HCT116 (cell line): ENCODE measurements at regions not wholly inside any gene's neighbourhood (a gene's known extent, or its start where the extent isn't known, plus 50 kb on each side); places are given as distances from the start of the nearest gene placed in this dataset.

ENCODE experiments used
- ATAC-seq: fragments of 200-7000 bp; cut with Tn5 transposase; 2 replicates; pipeline ENCODE4 v1.9.1; 2020; ENCODE audit warnings: mild to moderate bottlenecking, moderate library complexity
- BruUV-seq: library from RNA; stranded (reverse); fragments of 400-500 nt; replicated peaks from 2 replicates; lab custom pipeline; 2021; lab: Mats Ljungman, UMichigan
- CTCF ChIA-PET: fragments of 300-600 bp; sonication (Branson Sonifier 250); formaldehyde crosslinking; loops from one replicate; lab custom pipeline; 2021; ENCODE audit warnings: antibody characterized with exemption; lab: Charles Lee
- POLR2A ChIA-PET: fragments of 300-600, 350-600 bp; sonication (Branson Sonifier 250); formaldehyde crosslinking; loops from one replicate; lab custom pipeline; 2021; ENCODE audit warnings: antibody characterized with exemption; lab: Charles Lee
- RAD21 ChIA-PET, 2 experiments: fragments of 300-600 bp; sonication (Branson Sonifier 250); formaldehyde crosslinking; loops; one replicate each; lab custom pipeline; 2023; ENCODE audit warnings: low total read pairs in 2 of 2; ENCODE audit not compliant: uncharacterized antibody in 2 of 2, unreplicated experiment in 2 of 2, low non-redundant PET in 1 of 2; lab: Charles Lee
- DNase-seq: peaks from one replicate; pipeline ENCODE4 v3.0.0-alpha.2; 2010; ENCODE audit warnings: low read depth, low spot score
- H2AFZ ChIP-seq: fragments of 200-600 bp; shearing (Covaris generic), sonication (generic); 2 replicates; pipeline ENCODE4 v1.6.1; 2017; ENCODE audit warnings: low read depth, mixed run types, mixed read lengths, antibody characterized with exemption, low read length; ENCODE audit not compliant: poor library complexity, severe bottlenecking
- H3K27ac ChIP-seq: 2 replicates; pipeline ENCODE4 v1.5.1; 2012; ENCODE audit warnings: low read depth, low read length
- H3K27me3 ChIP-seq: fragments of 200-600 bp; sonication (generic); 2 replicates; pipeline ENCODE4 v1.6.1; 2016; ENCODE audit warnings: mixed run types, low read length, mixed read lengths; ENCODE audit not compliant: insufficient read depth
- H3K36me3 ChIP-seq, 2 experiments: fragments of 200-500 bp in 1 of 2; fragments of 200-600 bp in 1 of 2; sonication (Bioruptor generic) in 1 of 2; sonication (generic) in 1 of 2; 2 replicates each; pipeline versions ENCODE4 v1.5.1 to v1.6.1; 2014 to 2016; ENCODE audit warnings: low read length in 2 of 2, inconsistent platforms in 1 of 2, mixed read lengths in 1 of 2, mixed run types in 1 of 2; ENCODE audit not compliant: insufficient read depth in 2 of 2, control insufficient read depth in 1 of 2
- H3K4me1 ChIP-seq, 2 experiments: fragments of 200-600 bp in 1 of 2; sonication (generic) in 1 of 2; 2 replicates each; pipeline versions ENCODE4 v1.5.1 to v1.6.1; 2012 to 2017; ENCODE audit warnings: low read length in 2 of 2, inconsistent platforms in 1 of 2, mild to moderate bottlenecking in 1 of 2, mixed read lengths in 1 of 2, mixed run types in 1 of 2, moderate library complexity in 1 of 2; ENCODE audit not compliant: insufficient read depth in 2 of 2, control insufficient read depth in 1 of 2
- H3K4me2 ChIP-seq: fragments of 200-600 bp; sonication (generic); 2 replicates; pipeline ENCODE4 v1.6.1; 2017; ENCODE audit warnings: mixed run types, low read length, mixed read lengths
- H3K4me3 ChIP-seq, 2 experiments: fragments of 200-600 bp in 1 of 2; sonication (generic) in 1 of 2; replicated peaks in 1 of 2; 2 replicates each; pipeline ENCODE4 v1.5.1; 2011 to 2016; ENCODE audit warnings: low read length in 2 of 2, control low read depth in 1 of 2, low read depth in 1 of 2, mild to moderate bottlenecking in 1 of 2, mixed read lengths in 1 of 2, mixed run types in 1 of 2
- H3K79me2 ChIP-seq: fragments of 200-600 bp; sonication (generic); 2 replicates; pipeline ENCODE4 v1.6.1; 2017; ENCODE audit warnings: mild to moderate bottlenecking, mixed run types, low read length, moderate library complexity, mixed read lengths; ENCODE audit not compliant: insufficient read depth
- H3K9ac ChIP-seq: fragments of 200-600 bp; sonication (generic); 2 replicates; pipeline ENCODE4 v1.6.1; 2016; ENCODE audit warnings: low read length, mixed read lengths
- H3K9me2 ChIP-seq: fragments of 200-600 bp; sonication (generic), shearing (Covaris generic); 2 replicates; pipeline ENCODE4 v1.6.1; 2017; ENCODE audit warnings: mixed run types, mild to moderate bottlenecking, moderate library complexity; ENCODE audit not compliant: insufficient read depth
- H3K9me3 ChIP-seq, 2 experiments: fragments of 200-500 bp in 1 of 2; fragments of 200-600 bp in 1 of 2; sonication (Bioruptor generic) in 1 of 2; sonication (generic) in 1 of 2; 2 replicates each; pipeline ENCODE4 v1.6.1; 2014 to 2017; ENCODE audit warnings: low read length in 2 of 2, mixed read lengths in 2 of 2, inconsistent platforms in 1 of 2, low read depth in 1 of 2, mild to moderate bottlenecking in 1 of 2, mixed run types in 1 of 2, moderate library complexity in 1 of 2; ENCODE audit not compliant: control insufficient read depth in 1 of 2, insufficient read depth in 1 of 2
- H4K20me1 ChIP-seq: fragments of 200-600 bp; sonication (generic), shearing (Covaris generic); 2 replicates; pipeline ENCODE4 v1.6.1; 2017; ENCODE audit warnings: mixed run types, mild to moderate bottlenecking, moderate library complexity; ENCODE audit not compliant: insufficient read depth
- CBX3 ChIP-seq: IDR thresholded peaks from 2 replicates; pipeline ENCODE4 v1.6.1; 2012; ENCODE audit warnings: low read depth
- CTCF ChIP-seq, 3 experiments: fragments of 200-600 bp in 1 of 3; sonication (generic) in 1 of 3; IDR thresholded peaks in 2 of 3; conservative IDR thresholded peaks in 1 of 3; 2 replicates each; pipeline ENCODE4 v1.5.1; 2012 to 2017; ENCODE audit warnings: low read depth in 2 of 3, low read length in 2 of 3, antibody characterized with exemption in 1 of 3, borderline replicate concordance in 1 of 3, control low read depth in 1 of 3, mild to moderate bottlenecking in 1 of 3, mixed read lengths in 1 of 3, mixed run types in 1 of 3, moderate library complexity in 1 of 3; ENCODE audit not compliant: insufficient read depth in 1 of 3
- EGR1 ChIP-seq: IDR thresholded peaks from 2 replicates; pipeline ENCODE4 v1.6.1; 2012; ENCODE audit warnings: low read depth
- ELF1 ChIP-seq: IDR thresholded peaks from 2 replicates; pipeline ENCODE4 v1.6.1; 2012; ENCODE audit warnings: low read depth, borderline replicate concordance
- EZH2 ChIP-seq: fragments of 200-600 bp; sonication (generic); IDR thresholded peaks from 2 replicates; pipeline ENCODE4 v1.6.1; 2017; ENCODE audit warnings: antibody characterized with exemption, mixed run types
- EZH2phosphoT487 ChIP-seq: fragments of 200-600 bp; IDR thresholded peaks from 2 replicates; pipeline ENCODE4 v1.6.1; 2018; ENCODE audit warnings: antibody characterized with exemption, borderline replicate concordance
- FOSL1 ChIP-seq: IDR thresholded peaks from 2 replicates; pipeline ENCODE4 v1.6.1; 2012; ENCODE audit warnings: low read depth
- JUND ChIP-seq: IDR thresholded peaks from 2 replicates; pipeline ENCODE4 v1.6.1; 2012
- MAX ChIP-seq: IDR thresholded peaks from 2 replicates; pipeline ENCODE4 v1.6.1; 2012
- POLR2AphosphoS5 ChIP-seq: IDR thresholded peaks from 2 replicates; pipeline ENCODE4 v1.6.1; 2011; ENCODE audit warnings: mild to moderate bottlenecking, low read depth, low read length, moderate library complexity
- SIN3A ChIP-seq: IDR thresholded peaks from 2 replicates; pipeline ENCODE4 v1.6.1; 2012; ENCODE audit warnings: low read depth
- SP1 ChIP-seq: IDR thresholded peaks from 2 replicates; pipeline ENCODE4 v1.6.1; 2012; ENCODE audit warnings: low read depth
- TCF7L2 ChIP-seq: IDR thresholded peaks from 2 replicates; pipeline ENCODE4 v1.7.0; 2011; ENCODE audit warnings: borderline replicate concordance, inconsistent platforms; ENCODE audit not compliant: insufficient read depth, insufficient read length; ENCODE audit errors: extremely low read depth
- ZNF274 ChIP-seq: fragments of 200-500 bp; sonication (Bioruptor generic); IDR thresholded peaks from 2 replicates; pipeline ENCODE4 v1.6.1; 2014; ENCODE audit warnings: mild to moderate bottlenecking, low read depth, low read length, inconsistent platforms
- intact Hi-C: fragments of 100-400 bp; cut with micrococcal nuclease; formaldehyde crosslinking; loops from 2 replicates; pipeline ENCODE4 v1.10.0; 2022
- TF ChIP-seq, protein P1 (sequence below): IDR thresholded peaks from 2 replicates; pipeline ENCODE4 v1.6.1; 2012; ENCODE audit warnings: low read depth
- TF ChIP-seq, protein P2 (sequence below): IDR thresholded peaks from 2 replicates; pipeline ENCODE4 v1.6.1; 2012

GRCh38 chr5:119948162-119948561, 318.8 kb downstream of the FAM170A start:
- no peak for DNase-seq
- Histone ChIP-seq H4K20me1 (no peaks in the 10 kb centered on the region), H3K27ac (no peak overlapping the region), H3K79me2 (no peaks in the 10 kb centered on the region), H3K27me3 (no peaks in the 10 kb centered on the region), H3K4me2 (no peak overlapping the region), H3K9ac (no peak overlapping the region), H3K36me3 (no peaks in the 10 kb centered on the region), H3K4me3 (no peak overlapping the region), H3K9me3 (no peaks in the 10 kb centered on the region), H3K9me2 (no peaks in the 10 kb centered on the region), H2AFZ (no peak overlapping the region), H3K4me1 (no peaks in the 10 kb centered on the region)
- intact Hi-C loops, result loop anchor here (10.0 kb wide), 1 partner anchor 707 kb away; no protein-coding TSS in a partner anchor
- ChIA-PET RAD21 (no interaction called here), CTCF (no interaction called here), POLR2A (no interaction called here)
- ATAC-seq, result no peak
- no peak for TF ChIP-seq SIN3A
- TF ChIP-seq ELF1, result no peak
- no peak for TF ChIP-seq FOSL1
- BruUV-seq, result no TSS peak

DNA sequence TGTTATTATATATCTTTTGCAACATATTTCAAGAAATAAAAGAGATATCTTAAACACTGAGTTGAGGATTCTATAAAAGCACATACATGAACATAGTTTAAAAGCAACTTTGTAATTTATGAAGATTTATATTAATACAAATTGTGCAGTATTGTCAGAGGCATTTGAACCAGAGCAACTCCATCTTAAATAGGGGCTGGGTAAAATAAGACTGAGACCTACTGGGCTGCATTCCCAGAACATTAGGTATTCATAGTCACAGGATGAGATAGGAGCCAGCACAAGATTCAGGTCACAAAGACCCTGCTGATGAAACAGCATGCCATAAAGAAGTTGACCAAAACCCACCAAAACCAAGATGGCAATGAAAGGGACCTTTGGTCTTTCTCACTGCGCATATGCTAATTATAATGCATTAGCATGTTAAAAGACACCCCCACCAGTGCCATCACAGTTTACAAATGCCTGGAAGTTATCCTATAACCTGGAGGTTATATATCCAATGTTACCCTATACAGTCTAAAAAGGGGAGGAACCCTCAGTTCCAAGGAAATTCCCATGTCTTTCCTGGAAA, 320.2 kb downstream of the FAM170A start:
- ATAC-seq, result no peak
- Histone ChIP-seq H3K79me2 (no peaks in the 10 kb centered on the region), H3K9me3 (no peaks in the 10 kb centered on the region), H2AFZ (no peak overlapping the region), H3K36me3 (no peaks in the 10 kb centered on the region), H4K20me1 (no peaks in the 10 kb centered on the region), H3K9me2 (no peaks in the 10 kb centered on the region), H3K9ac (no peak overlapping the region), H3K27me3 (no peaks in the 10 kb centered on the region), H3K27ac (no peak overlapping the region), H3K4me2 (no peak overlapping the region), H3K4me3 (no peak overlapping the region), H3K4me1 (no peaks in the 10 kb centered on the region)
- ChIA-PET CTCF (no interaction called here), RAD21 (no interaction called here), POLR2A (no interaction called here)
- intact Hi-C loops, result loop anchor here (10.0 kb wide), 1 partner anchor 705 kb away; no protein-coding TSS in a partner anchor
- BruUV-seq, result no TSS peak
- no peak for DNase-seq
- TF ChIP-seq CBX3 (no peak), EGR1 (no peak), SIN3A (no peak), EZH2phosphoT487 (no peak), POLR2AphosphoS5 (no peak), EZH2 (no peak), ELF1 (no peak), ZNF274 (no peak), CTCF (IDR thresholded peaks at IDR 0.05 in 2 of 3, conservative IDR thresholded peaks at IDR 0.05 in 1 of 3; ENCODE audit: borderline replicate concordance in 1 of 3, insufficient read depth in 1 of 3, low read depth in 2 of 3, low read length in 2 of 3) (no peak), MAX (no peak), JUND (no peak), TCF7L2 (no peak), SP1 (no peak)
- TF ChIP-seq, protein P1, sequence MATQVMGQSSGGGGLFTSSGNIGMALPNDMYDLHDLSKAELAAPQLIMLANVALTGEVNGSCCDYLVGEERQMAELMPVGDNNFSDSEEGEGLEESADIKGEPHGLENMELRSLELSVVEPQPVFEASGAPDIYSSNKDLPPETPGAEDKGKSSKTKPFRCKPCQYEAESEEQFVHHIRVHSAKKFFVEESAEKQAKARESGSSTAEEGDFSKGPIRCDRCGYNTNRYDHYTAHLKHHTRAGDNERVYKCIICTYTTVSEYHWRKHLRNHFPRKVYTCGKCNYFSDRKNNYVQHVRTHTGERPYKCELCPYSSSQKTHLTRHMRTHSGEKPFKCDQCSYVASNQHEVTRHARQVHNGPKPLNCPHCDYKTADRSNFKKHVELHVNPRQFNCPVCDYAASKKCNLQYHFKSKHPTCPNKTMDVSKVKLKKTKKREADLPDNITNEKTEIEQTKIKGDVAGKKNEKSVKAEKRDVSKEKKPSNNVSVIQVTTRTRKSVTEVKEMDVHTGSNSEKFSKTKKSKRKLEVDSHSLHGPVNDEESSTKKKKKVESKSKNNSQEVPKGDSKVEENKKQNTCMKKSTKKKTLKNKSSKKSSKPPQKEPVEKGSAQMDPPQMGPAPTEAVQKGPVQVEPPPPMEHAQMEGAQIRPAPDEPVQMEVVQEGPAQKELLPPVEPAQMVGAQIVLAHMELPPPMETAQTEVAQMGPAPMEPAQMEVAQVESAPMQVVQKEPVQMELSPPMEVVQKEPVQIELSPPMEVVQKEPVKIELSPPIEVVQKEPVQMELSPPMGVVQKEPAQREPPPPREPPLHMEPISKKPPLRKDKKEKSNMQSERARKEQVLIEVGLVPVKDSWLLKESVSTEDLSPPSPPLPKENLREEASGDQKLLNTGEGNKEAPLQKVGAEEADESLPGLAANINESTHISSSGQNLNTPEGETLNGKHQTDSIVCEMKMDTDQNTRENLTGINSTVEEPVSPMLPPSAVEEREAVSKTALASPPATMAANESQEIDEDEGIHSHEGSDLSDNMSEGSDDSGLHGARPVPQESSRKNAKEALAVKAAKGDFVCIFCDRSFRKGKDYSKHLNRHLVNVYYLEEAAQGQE, result no peak
- TF ChIP-seq, protein P2, sequence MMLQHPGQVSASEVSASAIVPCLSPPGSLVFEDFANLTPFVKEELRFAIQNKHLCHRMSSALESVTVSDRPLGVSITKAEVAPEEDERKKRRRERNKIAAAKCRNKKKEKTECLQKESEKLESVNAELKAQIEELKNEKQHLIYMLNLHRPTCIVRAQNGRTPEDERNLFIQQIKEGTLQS, result no peak
